ENCODE measurements at regions not wholly inside any gene's neighbourhood (a gene's known extent, or its start where the extent isn't known, plus 50 kb on each side); places are given as distances from the start of the nearest gene placed in this dataset.

- H3K27ac ChIP-seq = no peak overlapping the region
Measured at GRCh38 chrX:121308276-121308805, 260.9 kb downstream of the GLUD2 start.

GRCh38 chrX:121310820-121311219 lies 263.4 kb downstream of the GLUD2 start:
- TF ChIP-seq POLR2A (IDR thresholded peaks at IDR 0.05) (no peak), EP300 (IDR thresholded peaks at IDR 0.05) (no peak), CTCF (IDR thresholded peaks at IDR 0.05) (no peak)
- Histone ChIP-seq H3K4me1 (ENCODE audit: insufficient read depth) (no peaks in the 10 kb centered on the region), H3K4me3 (no peak overlapping the region), H3K27ac (no peak overlapping the region), H3K9me3 (no peaks in the 10 kb centered on the region), H3K27me3 (no peaks in the 10 kb centered on the region), H3K36me3 (no peaks in the 10 kb centered on the region)
- intact Hi-C loops (cut with DNase I) = no loop called here
- no peak for DNase-seq
- WGBS, 3 donors = 42 to 49% (median 44%) methylated on average over 2 of the region's 2 CpGs

More at GRCh38 chrX:121308276-121308805, 260.9 kb downstream of the GLUD2 start:
- H3K9me3 ChIP-seq = no peaks in the 10 kb centered on the region
- no peak overlapping the region for H3K4me3 ChIP-seq
- DNase-seq = peak in 1 of 5 donors; percentile 6
- intact Hi-C loops (cut with DNase I) = no loop called here
- no peak for TF ChIP-seq POLR2A (IDR thresholded peaks at IDR 0.05)
- no peak for TF ChIP-seq EP300 (IDR thresholded peaks at IDR 0.05)
- no peak for TF ChIP-seq CTCF (IDR thresholded peaks at IDR 0.05)
- H3K36me3 ChIP-seq = no peaks in the 10 kb centered on the region
- no peaks in the 10 kb centered on the region for H3K27me3 ChIP-seq
- H3K4me1 ChIP-seq (ENCODE audit: insufficient read depth) = no peaks in the 10 kb centered on the region
- 11 to 14% (median 13%) methylated on average over 3 of the region's 3 CpGs for WGBS, 3 donors

GRCh38 chrX:121320441-121320840 lies 273.0 kb downstream of the GLUD2 start:
- 21 to 29% (median 21%) methylated on average over 1 of the region's 1 CpG for WGBS, 3 donors
- Histone ChIP-seq H3K4me3 (no peak overlapping the region), H3K36me3 (no peaks in the 10 kb centered on the region), H3K27me3 (no peaks in the 10 kb centered on the region), H3K27ac (no peak overlapping the region), H3K9me3 (no peaks in the 10 kb centered on the region), H3K4me1 (ENCODE audit: insufficient read depth) (no peaks in the 10 kb centered on the region)
- no peak for TF ChIP-seq CTCF (IDR thresholded peaks at IDR 0.05)
- TF ChIP-seq POLR2A (IDR thresholded peaks at IDR 0.05) = no peak
- TF ChIP-seq EP300 (IDR thresholded peaks at IDR 0.05) = no peak
- DNase-seq = no peak
- intact Hi-C loops (cut with DNase I) = no loop called here

GRCh38 chrX:121322159-121322558 lies 274.7 kb downstream of the GLUD2 start:
- H3K4me3 ChIP-seq = no peak overlapping the region
- intact Hi-C loops (cut with DNase I) = no loop called here
- no peaks in the 10 kb centered on the region for H3K4me1 ChIP-seq (ENCODE audit: insufficient read depth)
- no peak overlapping the region for H3K27ac ChIP-seq
- TF ChIP-seq CTCF (IDR thresholded peaks at IDR 0.05) (no peak), POLR2A (IDR thresholded peaks at IDR 0.05) (no peak), EP300 (IDR thresholded peaks at IDR 0.05) (no peak)
- no peak for DNase-seq
- no peaks in the 10 kb centered on the region for H3K9me3 ChIP-seq
- no peaks in the 10 kb centered on the region for H3K36me3 ChIP-seq
- WGBS, 3 donors = 56 to 66% (median 60%) methylated on average over 1 of the region's 1 CpG
- no peaks in the 10 kb centered on the region for H3K27me3 ChIP-seq

Measured in ovary (tissue), 7 donors.